ENCODE measurements at regions not wholly inside any gene's neighbourhood (a gene's known extent, or its start where the extent isn't known, plus 50 kb on each side); places are given as distances from the start of the nearest gene placed in this dataset.

DNA sequence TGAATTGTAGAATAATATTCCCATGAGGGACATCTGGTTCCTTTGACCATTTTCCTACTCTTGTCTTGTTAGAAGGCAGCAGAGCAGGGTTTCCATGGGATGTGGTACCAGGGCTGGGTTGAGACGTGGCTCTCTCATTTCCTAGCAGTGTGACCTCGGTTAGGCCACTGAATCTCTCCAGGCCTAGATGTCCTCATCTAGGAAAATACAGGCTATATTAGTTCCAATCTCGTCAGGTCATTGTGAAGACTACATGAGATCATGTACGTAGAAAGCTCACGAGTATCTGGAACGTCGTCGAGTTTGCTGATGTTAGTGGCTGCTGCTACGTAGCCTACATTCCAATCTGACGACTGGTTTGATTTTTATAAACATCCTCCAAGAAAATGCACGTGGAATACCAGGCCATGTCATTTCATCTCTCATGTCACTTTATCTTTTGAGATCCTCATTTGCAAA lies 278.2 kb upstream of the GATB start:
- no peak for ATAC-seq
- TF ChIP-seq CREB5 (CRISPR knock-in tag; IDR thresholded peaks at IDR 0.05; ENCODE audit: low read depth) (no peak), POU6F1 (CRISPR knock-in tag; IDR thresholded peaks at IDR 0.05; ENCODE audit: borderline replicate concordance, low read depth) (no peak), BACH2 (CRISPR knock-in tag; IDR thresholded peaks at IDR 0.05; ENCODE audit: borderline replicate concordance) (no peak), CSDC2 (CRISPR knock-in tag; IDR thresholded peaks at IDR 0.05) (no peak), ZFP30 (CRISPR knock-in tag; IDR thresholded peaks at IDR 0.05) (no peak), ISL1 (CRISPR knock-in tag; IDR thresholded peaks at IDR 0.05) (no peak), PPARA (CRISPR knock-in tag; IDR thresholded peaks at IDR 0.05; ENCODE audit: borderline replicate concordance) (no peak), ZNF70 (CRISPR knock-in tag; IDR thresholded peaks at IDR 0.05) (no peak), CSRNP3 (CRISPR knock-in tag; IDR thresholded peaks at IDR 0.05) (no peak), ZC3H10 (CRISPR knock-in tag; IDR thresholded peaks at IDR 0.05) (no peak)
- TF ChIP-seq, protein P1, sequence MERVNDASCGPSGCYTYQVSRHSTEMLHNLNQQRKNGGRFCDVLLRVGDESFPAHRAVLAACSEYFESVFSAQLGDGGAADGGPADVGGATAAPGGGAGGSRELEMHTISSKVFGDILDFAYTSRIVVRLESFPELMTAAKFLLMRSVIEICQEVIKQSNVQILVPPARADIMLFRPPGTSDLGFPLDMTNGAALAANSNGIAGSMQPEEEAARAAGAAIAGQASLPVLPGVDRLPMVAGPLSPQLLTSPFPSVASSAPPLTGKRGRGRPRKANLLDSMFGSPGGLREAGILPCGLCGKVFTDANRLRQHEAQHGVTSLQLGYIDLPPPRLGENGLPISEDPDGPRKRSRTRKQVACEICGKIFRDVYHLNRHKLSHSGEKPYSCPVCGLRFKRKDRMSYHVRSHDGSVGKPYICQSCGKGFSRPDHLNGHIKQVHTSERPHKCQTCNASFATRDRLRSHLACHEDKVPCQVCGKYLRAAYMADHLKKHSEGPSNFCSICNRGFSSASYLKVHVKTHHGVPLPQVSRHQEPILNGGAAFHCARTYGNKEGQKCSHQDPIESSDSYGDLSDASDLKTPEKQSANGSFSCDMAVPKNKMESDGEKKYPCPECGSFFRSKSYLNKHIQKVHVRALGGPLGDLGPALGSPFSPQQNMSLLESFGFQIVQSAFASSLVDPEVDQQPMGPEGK (CRISPR knock-in tag; IDR thresholded peaks at IDR 0.05; ENCODE audit: borderline replicate concordance) = no peak

- no peak for ATAC-seq
- TF ChIP-seq OSR1 (CRISPR knock-in tag; IDR thresholded peaks at IDR 0.05) = no peak
- TF ChIP-seq CSDC2 (CRISPR knock-in tag; IDR thresholded peaks at IDR 0.05) = no peak
- TF ChIP-seq PPARA (CRISPR knock-in tag; IDR thresholded peaks at IDR 0.05; ENCODE audit: borderline replicate concordance) = no peak
- no peak for TF ChIP-seq TCF4 (CRISPR knock-in tag; IDR thresholded peaks at IDR 0.05; ENCODE audit: borderline replicate concordance)
- no peak for TF ChIP-seq ZFP30 (CRISPR knock-in tag; IDR thresholded peaks at IDR 0.05)
- no peak for TF ChIP-seq CSRNP3 (CRISPR knock-in tag; IDR thresholded peaks at IDR 0.05)
- no peak for TF ChIP-seq ARNTL (CRISPR knock-in tag; IDR thresholded peaks at IDR 0.05; ENCODE audit: borderline replicate concordance, low read depth)
- no peak for TF ChIP-seq ZC3H10 (CRISPR knock-in tag; IDR thresholded peaks at IDR 0.05)
- TF ChIP-seq GLIS3 (CRISPR knock-in tag; IDR thresholded peaks at IDR 0.05) = no peak
- TF ChIP-seq, protein P2, sequence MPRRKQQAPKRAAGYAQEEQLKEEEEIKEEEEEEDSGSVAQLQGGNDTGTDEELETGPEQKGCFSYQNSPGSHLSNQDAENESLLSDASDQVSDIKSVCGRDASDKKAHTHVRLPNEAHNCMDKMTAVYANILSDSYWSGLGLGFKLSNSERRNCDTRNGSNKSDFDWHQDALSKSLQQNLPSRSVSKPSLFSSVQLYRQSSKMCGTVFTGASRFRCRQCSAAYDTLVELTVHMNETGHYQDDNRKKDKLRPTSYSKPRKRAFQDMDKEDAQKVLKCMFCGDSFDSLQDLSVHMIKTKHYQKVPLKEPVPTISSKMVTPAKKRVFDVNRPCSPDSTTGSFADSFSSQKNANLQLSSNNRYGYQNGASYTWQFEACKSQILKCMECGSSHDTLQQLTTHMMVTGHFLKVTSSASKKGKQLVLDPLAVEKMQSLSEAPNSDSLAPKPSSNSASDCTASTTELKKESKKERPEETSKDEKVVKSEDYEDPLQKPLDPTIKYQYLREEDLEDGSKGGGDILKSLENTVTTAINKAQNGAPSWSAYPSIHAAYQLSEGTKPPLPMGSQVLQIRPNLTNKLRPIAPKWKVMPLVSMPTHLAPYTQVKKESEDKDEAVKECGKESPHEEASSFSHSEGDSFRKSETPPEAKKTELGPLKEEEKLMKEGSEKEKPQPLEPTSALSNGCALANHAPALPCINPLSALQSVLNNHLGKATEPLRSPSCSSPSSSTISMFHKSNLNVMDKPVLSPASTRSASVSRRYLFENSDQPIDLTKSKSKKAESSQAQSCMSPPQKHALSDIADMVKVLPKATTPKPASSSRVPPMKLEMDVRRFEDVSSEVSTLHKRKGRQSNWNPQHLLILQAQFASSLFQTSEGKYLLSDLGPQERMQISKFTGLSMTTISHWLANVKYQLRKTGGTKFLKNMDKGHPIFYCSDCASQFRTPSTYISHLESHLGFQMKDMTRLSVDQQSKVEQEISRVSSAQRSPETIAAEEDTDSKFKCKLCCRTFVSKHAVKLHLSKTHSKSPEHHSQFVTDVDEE (CRISPR knock-in tag; IDR thresholded peaks at IDR 0.05) = no peak
- TF ChIP-seq ZFP3 (CRISPR knock-in tag; IDR thresholded peaks at IDR 0.05) = no peak
- TF ChIP-seq ISL1 (CRISPR knock-in tag; IDR thresholded peaks at IDR 0.05) = no peak
- TF ChIP-seq CREB5 (CRISPR knock-in tag; IDR thresholded peaks at IDR 0.05; ENCODE audit: low read depth) = no peak
- TF ChIP-seq, protein P1 (CRISPR knock-in tag; IDR thresholded peaks at IDR 0.05; ENCODE audit: borderline replicate concordance) = no peak
- TF ChIP-seq BACH2 (CRISPR knock-in tag; IDR thresholded peaks at IDR 0.05; ENCODE audit: borderline replicate concordance) = no peak
- TF ChIP-seq ZNF8 (CRISPR knock-in tag; IDR thresholded peaks at IDR 0.05) = no peak
- no peak for TF ChIP-seq ZNF70 (CRISPR knock-in tag; IDR thresholded peaks at IDR 0.05)
- no peak for TF ChIP-seq ESRRG (CRISPR knock-in tag; IDR thresholded peaks at IDR 0.05)
- TF ChIP-seq SNAI2 (CRISPR knock-in tag; IDR thresholded peaks at IDR 0.05) = no peak
Observed at GRCh38 chr4:152038238-152038637, 277.4 kb upstream of the GATB start.
